Activated naive CD4-positive, alpha-beta T cell treated with anti-CD3 and anti-CD28 coated beads, Interleukin-2, amount 50 U/mL, for 24 hours (primary cell): ENCODE measurements at regions not wholly inside any gene's neighbourhood (a gene's known extent, or its start where the extent isn't known, plus 50 kb on each side); places are given as distances from the start of the nearest gene placed in this dataset.
"Not testable (repeated sequence)": the region's sequence is repeated elsewhere in the genome, so short reads cannot be mapped to it uniquely, and the experiment has no call there.

Source experiments
- H3K27ac Mint-ChIP-seq: one replicate; pipeline ENCODE4 v1.8.0; 2021; ENCODE audit warnings: mild to moderate bottlenecking, mixed read lengths
- H3K27me3 Mint-ChIP-seq: one replicate; pipeline ENCODE4 v1.8.0; 2021; ENCODE audit warnings: mixed read lengths
- H3K36me3 Mint-ChIP-seq: one replicate; pipeline ENCODE4 v1.8.0; 2021; ENCODE audit warnings: mixed read lengths
- H3K4me1 Mint-ChIP-seq: one replicate; pipeline ENCODE4 v1.8.0; 2021; ENCODE audit warnings: mixed read lengths
- H3K4me3 Mint-ChIP-seq: one replicate; pipeline ENCODE4 v1.8.0; 2021; ENCODE audit warnings: mild to moderate bottlenecking, mixed read lengths
- H3K9me3 Mint-ChIP-seq: one replicate; pipeline ENCODE4 v1.8.0; 2021; ENCODE audit warnings: mixed read lengths

DNA sequence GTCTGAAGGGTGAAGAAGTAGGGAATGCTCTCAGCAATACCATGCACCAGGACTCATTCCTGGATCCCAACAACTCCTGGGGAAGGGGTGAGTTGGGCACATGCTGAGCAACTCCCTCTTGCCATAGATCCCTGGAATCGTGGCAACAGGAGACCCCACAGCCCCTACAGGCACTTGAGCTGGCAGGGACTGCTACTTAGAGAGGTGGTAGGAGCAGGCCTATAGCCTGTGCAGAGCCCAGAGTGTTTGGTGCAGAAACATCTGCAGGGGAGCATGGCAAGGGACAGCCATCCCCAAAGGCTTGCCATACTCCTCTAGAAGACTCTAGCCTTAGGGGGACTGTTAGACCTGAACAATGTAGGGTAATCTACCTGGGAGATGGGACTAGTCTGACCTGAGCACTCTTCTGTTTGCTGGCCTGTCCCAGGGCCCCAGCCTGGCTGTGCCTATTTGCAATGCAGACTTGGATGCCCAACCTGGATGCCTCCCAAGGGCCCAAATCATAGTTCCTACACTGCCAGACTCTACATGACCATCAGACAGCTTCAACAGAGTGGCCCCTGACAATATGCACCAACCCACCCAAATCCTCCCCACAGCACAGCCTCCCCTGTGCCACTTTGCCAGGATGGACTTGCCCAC, 568.6 kb upstream of the KIF2B start:
- Mint-ChIP-seq H3K4me1 (no peaks in the 10 kb centered on the region), H3K9me3 (peaks cover 5% of the 10 kb centered on the region), H3K27ac (no peak overlapping the region), H3K4me3 (no peak overlapping the region), H3K36me3 (no peaks in the 10 kb centered on the region), H3K27me3 (no peaks in the 10 kb centered on the region)

DNA sequence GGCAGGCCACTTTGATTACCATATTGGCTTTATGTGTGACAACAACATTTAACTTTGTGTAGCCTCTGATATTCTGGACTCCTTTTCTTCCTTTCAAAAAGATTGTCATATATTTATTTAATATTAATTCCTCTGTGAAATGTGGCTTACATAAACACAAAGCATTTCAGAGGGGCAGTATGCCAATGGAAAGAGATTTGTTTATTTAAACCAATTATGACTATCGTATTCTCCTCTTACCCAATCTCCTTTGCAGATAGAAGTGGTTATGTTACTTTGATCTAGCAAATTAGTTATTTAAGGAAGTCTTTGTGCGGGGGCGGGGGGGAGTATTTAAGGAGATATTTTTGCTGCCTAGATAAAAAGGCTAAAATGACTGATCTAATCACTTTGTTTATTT, 573.7 kb upstream of the KIF2B start:
- Mint-ChIP-seq H3K27ac (no peak overlapping the region), H3K4me1 (no peaks in the 10 kb centered on the region), H3K27me3 (no peaks in the 10 kb centered on the region), H3K36me3 (no peaks in the 10 kb centered on the region), H3K4me3 (no peak overlapping the region), H3K9me3 (no peaks in the 10 kb centered on the region)

DNA sequence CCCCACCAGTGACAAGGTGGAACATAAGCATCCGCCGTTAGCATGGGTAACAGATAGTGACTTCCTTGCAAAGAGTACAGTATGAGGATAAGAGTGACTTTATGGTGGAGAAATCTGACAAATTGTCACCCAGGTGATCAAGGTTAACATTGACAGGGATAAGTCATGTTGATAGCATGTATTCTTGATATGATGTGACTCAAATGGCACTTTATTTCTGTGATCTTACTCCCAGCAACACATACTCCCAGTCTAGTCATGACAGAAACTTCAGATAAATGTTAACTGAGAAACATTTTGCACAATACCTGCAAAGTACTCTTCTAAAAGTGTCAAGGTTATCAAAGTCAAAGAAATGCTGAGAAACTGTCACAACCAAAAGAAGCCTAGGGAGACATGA, 588.6 kb upstream of the KIF2B start:
- Mint-ChIP-seq H3K36me3 (no peaks in the 10 kb centered on the region), H3K4me3 (no peak overlapping the region), H3K27me3 (peaks cover 1% of the 10 kb centered on the region), H3K27ac (no peak overlapping the region), H3K9me3 (peaks cover 27% of the 10 kb centered on the region), H3K4me1 (no peaks in the 10 kb centered on the region)

DNA sequence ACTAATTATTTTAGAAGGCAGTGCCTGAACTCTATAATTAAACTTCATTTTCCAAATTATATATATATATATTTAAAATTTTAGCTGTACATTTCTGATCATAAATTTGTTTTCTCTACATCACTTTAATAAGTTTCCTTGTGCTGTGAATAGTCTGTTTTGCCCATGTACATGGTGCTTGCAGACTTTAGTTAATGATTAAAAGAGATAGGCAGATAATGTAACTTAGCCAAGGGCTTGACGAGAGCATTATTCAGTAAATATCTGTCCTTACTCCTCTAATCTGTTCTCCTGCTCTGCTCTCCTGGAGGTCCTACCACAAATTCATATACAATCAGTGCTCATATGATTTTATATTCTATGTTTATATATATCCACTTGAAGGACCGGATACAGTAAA, 595.2 kb upstream of the KIF2B start:
- Mint-ChIP-seq H3K27me3 (peaks cover 1% of the 10 kb centered on the region), H3K9me3 (peaks cover 14% of the 10 kb centered on the region), H3K4me1 (no peaks in the 10 kb centered on the region), H3K27ac (no peak overlapping the region), H3K4me3 (no peak overlapping the region), H3K36me3 (no peaks in the 10 kb centered on the region)

DNA sequence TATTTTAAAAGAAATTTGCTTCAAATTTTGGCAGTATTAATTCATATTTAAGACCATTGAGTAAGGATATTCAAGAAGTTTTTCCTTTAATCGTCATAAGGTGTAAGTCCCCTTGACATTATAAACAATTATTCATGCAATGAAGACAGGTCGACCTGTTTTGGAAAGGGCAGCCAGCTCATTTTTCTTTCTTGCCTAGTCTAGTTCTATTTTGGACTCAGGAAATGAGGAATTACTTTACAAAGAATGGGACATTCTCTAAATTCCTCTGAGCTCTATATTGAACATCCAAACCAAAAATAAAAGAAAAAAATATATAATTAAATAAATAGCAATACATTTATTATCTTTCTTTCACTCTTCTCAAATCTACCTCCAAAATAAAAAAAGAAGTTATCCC, 595.6 kb upstream of the KIF2B start:
- Mint-ChIP-seq H3K27me3 (peaks cover 1% of the 10 kb centered on the region), H3K4me3 (no peak overlapping the region), H3K27ac (no peak overlapping the region), H3K9me3 (peaks cover 12% of the 10 kb centered on the region), H3K36me3 (no peaks in the 10 kb centered on the region), H3K4me1 (no peaks in the 10 kb centered on the region)

DNA sequence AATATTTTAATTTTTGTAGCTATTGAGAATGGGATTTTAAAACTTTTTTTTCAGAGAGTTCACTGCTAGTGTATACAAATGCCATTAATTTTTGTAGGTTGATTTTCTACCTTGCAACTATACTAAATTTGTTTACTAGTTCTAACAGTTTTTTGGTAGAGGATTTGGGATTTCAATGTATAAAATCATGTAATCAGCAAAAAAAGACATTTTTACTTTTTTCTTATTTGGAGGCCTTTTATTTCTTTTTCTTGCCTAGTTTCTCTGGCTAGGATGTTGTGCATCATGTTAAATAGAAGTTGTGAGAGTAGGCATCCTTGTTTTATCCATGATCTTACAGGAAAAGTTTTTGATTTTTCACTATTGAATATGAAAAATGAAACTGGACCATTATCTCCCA, 602.9 kb upstream of the KIF2B start:
- H3K9me3 Mint-ChIP-seq: peaks cover 3% of the 10 kb centered on the region
- no peaks in the 10 kb centered on the region for H3K4me1 Mint-ChIP-seq
- H3K27me3 Mint-ChIP-seq: no peaks in the 10 kb centered on the region
- no peak overlapping the region for H3K4me3 Mint-ChIP-seq
- H3K36me3 Mint-ChIP-seq: no peaks in the 10 kb centered on the region
- H3K27ac Mint-ChIP-seq: no peak overlapping the region

DNA sequence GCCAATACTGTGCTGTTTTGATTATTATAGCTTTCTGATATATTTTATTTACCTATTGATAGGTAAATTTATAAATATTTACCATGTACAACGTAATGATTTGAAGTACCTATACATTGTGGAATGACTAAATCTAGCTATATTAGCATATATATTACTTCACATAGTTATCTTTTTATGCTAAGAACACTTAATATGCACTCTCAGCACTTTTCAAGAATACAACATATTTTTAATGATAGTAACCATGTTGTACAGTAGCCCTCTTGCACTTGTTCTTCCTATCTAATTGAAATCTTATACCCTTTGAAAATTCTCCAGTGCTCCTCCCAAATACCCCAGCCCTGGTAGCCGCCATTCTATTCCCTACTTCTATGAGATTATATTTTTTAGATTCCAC, 604.0 kb upstream of the KIF2B start:
- H3K4me3 Mint-ChIP-seq: no peak overlapping the region
- H3K27me3 Mint-ChIP-seq: no peaks in the 10 kb centered on the region
- no peaks in the 10 kb centered on the region for H3K36me3 Mint-ChIP-seq
- H3K4me1 Mint-ChIP-seq: no peaks in the 10 kb centered on the region
- peaks cover 6% of the 10 kb centered on the region for H3K9me3 Mint-ChIP-seq
- H3K27ac Mint-ChIP-seq: no peak overlapping the region

DNA sequence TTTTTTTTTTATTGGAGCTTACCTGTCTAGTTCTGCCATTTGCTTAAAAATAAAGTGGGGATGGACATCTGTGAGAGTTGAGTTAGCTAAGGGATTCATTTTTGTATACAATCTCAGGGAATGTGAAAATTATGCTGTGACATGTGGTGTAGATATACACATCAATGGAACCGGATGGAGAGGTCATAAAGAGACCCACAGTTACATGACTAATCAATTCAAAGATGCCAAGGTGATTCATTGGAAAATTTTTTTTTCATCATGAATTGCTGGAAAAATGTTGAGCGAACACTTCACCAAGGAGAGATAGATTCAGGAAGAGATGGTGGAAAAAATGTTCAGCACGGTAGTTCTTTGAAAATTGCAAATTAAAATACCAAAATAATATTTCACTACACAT, 605.4 kb upstream of the KIF2B start:
- H3K9me3 Mint-ChIP-seq: peaks cover 8% of the 10 kb centered on the region
- no peaks in the 10 kb centered on the region for H3K36me3 Mint-ChIP-seq
- H3K27me3 Mint-ChIP-seq: no peaks in the 10 kb centered on the region

DNA sequence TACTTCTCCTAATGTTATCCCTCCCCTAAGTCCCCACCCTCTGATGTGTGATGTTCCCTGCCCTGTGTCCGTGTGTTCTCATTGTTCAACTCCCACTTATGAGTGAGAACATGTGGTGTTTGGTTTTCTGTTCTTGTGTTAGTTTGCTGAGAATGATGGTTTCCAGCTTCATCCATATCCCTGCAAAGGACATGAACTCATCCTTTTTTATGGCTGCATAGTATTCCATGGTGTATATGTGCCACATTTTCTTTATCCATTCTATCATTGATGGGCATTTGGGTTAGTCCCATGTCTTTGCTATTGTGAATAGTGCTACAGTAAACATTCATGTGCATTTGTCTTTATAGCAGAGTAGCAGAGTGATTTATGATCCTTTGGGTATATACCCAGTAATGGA, 613.8 kb upstream of the KIF2B start:
- not testable (repeated sequence) for H3K9me3 Mint-ChIP-seq, H3K4me1 Mint-ChIP-seq, H3K4me3 Mint-ChIP-seq, H3K36me3 Mint-ChIP-seq, H3K27me3 Mint-ChIP-seq, H3K27ac Mint-ChIP-seq

More for the DNA sequence above, 605.4 kb upstream of the KIF2B start:
- Mint-ChIP-seq H3K27ac (no peak overlapping the region), H3K4me1 (no peaks in the 10 kb centered on the region), H3K4me3 (no peak overlapping the region)

DNA sequence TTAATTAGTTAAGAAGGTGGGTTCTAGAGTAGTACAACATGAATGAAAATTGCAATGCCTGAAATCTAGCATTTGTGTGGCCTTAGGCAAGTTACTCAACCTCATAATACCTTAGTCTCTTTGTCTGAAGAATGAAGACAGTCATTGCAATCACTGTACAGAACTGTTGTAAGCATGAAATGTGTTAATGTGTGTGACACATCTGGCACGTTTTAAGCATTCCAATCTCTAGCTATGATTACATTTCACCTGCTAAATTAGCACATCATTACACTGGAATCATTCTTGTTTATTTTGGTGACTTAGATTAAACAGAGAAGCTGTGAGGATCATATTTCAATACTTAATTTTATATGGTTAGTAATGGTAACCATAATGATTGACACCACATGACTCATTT, 629.7 kb upstream of the KIF2B start:
- Mint-ChIP-seq H3K27me3 (no peaks in the 10 kb centered on the region), H3K4me1 (no peaks in the 10 kb centered on the region), H3K9me3 (peaks cover 11% of the 10 kb centered on the region), H3K36me3 (no peaks in the 10 kb centered on the region), H3K4me3 (no peak overlapping the region), H3K27ac (no peak overlapping the region)

DNA sequence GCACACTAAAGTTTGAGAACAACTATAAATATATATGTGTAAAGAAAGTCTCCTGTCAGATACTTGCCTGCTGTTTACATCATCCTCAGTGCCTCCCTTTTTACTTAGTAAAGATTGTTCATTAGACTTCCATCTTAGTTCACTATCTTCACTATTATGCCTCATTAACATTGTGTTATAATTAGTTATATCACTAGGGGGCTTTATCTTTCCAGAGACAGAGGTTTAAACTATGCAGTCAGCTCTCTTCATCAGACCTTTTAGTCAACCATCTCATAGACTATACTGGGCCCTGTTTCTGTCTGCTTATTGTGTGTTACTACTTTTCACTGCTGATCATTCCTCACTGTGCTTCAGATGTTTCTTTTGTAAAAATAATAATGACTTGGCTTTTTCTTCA, 630.8 kb upstream of the KIF2B start:
- Mint-ChIP-seq H3K4me1 (no peaks in the 10 kb centered on the region), H3K36me3 (no peaks in the 10 kb centered on the region), H3K27ac (no peak overlapping the region), H3K9me3 (peaks cover 13% of the 10 kb centered on the region), H3K4me3 (no peak overlapping the region), H3K27me3 (no peaks in the 10 kb centered on the region)

DNA sequence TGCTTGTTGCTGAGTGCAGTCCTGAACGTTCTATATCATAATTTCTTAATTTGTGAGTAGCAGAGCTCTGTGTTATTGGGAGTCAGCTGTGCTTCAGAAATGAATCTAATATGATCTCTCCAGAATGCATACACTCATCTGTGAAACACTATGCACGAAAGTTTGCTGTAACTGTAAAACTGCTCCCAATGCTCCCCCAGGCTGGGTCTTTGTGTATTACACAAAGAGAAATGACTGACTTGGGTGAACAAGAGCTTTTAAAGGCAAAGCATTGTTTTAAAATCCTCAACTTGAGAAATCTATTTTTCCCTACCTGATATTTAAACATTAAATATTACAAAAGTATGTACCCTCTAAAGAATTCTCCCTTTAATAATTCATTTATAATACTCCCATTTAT, 636.7 kb upstream of the KIF2B start:
- Mint-ChIP-seq H3K27ac (no peak overlapping the region), H3K4me3 (no peak overlapping the region), H3K9me3 (peaks cover 22% of the 10 kb centered on the region), H3K4me1 (no peaks in the 10 kb centered on the region), H3K27me3 (no peaks in the 10 kb centered on the region), H3K36me3 (no peaks in the 10 kb centered on the region)

DNA sequence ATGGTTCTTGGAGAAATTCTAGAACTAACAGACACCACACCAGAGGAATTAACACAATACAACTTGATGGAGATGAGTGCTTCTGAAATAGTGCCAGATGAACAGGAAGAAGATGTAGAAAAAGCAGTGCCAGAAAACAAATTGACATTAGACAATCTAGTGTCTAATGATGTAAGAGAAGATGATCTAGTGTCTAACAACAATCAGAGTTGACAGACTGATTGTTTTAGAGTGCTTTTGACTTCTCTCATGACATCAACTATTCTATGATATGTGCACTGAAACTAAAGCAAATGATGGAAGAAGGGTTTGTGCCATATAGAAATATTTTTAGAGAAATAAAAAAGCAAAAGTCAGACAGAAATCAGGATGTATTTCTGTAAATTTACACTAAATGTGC, 646.1 kb upstream of the KIF2B start:
- peaks cover 19% of the 10 kb centered on the region for H3K9me3 Mint-ChIP-seq
- H3K4me1 Mint-ChIP-seq: no peaks in the 10 kb centered on the region
- no peak overlapping the region for H3K27ac Mint-ChIP-seq
- H3K27me3 Mint-ChIP-seq: no peaks in the 10 kb centered on the region
- no peaks in the 10 kb centered on the region for H3K36me3 Mint-ChIP-seq
- no peak overlapping the region for H3K4me3 Mint-ChIP-seq

DNA sequence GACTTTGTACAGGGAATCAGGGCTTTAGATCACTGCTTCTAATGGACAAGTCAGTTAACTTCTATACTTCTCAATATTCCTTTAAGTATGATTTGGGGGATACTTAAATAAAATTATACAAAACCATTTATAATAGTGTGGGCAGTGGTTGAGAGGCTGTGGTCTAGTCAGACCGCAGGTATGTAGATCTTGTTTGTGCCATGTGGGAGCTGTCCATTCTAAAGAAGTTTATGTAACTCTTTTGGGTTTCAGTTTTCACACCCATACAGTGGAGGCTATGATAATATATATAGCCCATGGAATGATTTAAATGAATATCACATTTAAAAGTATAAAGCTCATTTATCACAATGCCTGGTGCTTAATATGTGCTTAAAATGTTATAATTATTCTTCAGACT, 654.3 kb upstream of the KIF2B start:
- no peak overlapping the region for H3K4me3 Mint-ChIP-seq
- no peaks in the 10 kb centered on the region for H3K27me3 Mint-ChIP-seq
- H3K36me3 Mint-ChIP-seq: no peaks in the 10 kb centered on the region
- H3K9me3 Mint-ChIP-seq: peaks cover 18% of the 10 kb centered on the region
- no peak overlapping the region for H3K27ac Mint-ChIP-seq
- no peaks in the 10 kb centered on the region for H3K4me1 Mint-ChIP-seq

DNA sequence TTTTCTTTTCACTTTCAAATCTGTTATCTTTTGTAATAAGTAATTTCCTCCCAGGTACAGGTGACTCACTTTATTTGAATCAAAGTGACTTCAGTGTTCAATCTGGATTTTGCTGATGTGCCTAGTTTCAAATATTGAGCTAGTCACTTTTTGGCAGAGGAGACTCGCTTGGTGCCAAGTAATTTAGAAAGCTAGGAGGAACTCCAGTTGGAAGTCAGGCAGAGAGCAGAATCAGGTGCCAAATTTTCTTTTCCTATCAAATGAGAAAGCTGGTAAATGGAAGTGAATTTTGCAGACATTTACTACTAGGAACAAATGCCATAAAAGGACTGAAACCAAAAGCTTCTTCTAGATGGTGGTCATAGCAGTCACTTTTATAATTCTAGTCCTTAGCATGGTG, 656.0 kb upstream of the KIF2B start:
- H3K36me3 Mint-ChIP-seq: no peaks in the 10 kb centered on the region
- no peaks in the 10 kb centered on the region for H3K4me1 Mint-ChIP-seq
- no peak overlapping the region for H3K27ac Mint-ChIP-seq
- no peak overlapping the region for H3K4me3 Mint-ChIP-seq
- H3K27me3 Mint-ChIP-seq: no peaks in the 10 kb centered on the region
- H3K9me3 Mint-ChIP-seq: peaks cover 12% of the 10 kb centered on the region

DNA sequence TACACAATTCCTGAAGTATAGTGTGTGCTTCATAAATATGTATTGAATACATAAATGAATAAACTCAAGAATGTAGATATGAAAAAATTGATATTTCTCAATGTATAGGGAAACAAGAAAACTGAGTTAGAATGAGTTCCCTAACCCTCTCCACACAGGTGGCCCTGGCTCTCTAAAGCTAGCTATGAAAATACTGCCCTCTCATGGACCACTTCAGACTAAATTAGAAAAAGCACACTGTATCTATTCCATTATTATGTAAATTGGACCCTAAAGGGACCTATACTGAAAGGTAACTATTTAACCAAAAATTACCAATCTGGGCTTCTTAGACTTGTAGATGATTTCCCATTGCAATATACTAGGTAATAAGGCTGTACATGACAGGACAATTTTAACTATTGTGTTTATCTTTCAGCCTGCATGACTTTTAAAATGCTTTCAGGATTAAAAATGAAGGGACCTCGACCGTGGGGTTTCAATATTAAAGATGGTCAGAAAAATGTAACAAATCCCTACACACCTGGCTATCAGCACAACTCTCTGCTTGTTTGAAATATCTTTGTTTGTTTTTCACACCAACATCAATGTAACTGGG, 672.5 kb upstream of the KIF2B start:
- Mint-ChIP-seq H3K9me3 (no peaks in the 10 kb centered on the region), H3K4me3 (no peak overlapping the region), H3K27ac (no peak overlapping the region), H3K4me1 (no peaks in the 10 kb centered on the region), H3K36me3 (no peaks in the 10 kb centered on the region), H3K27me3 (peaks cover 2% of the 10 kb centered on the region)

DNA sequence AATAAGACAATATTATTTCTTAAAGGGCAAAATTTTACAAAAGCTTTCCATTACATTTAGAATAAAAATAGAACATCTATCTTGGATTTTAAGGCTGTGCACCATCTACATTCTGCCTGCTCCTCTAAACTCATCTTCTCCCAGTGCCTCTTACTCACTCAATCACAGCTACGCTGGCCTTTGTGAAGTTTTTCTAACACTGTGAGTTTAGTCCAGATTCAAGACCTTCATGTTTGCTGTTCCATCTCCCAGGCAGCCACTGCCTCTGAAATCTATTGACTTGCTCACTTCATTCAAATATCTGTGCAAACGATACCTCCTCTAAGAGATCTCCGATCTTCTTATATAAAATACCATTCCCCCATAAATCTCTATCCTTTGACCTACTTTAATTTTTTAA, 673.4 kb upstream of the KIF2B start:
- Mint-ChIP-seq H3K27ac (no peak overlapping the region), H3K4me3 (no peak overlapping the region), H3K9me3 (no peaks in the 10 kb centered on the region), H3K4me1 (no peaks in the 10 kb centered on the region), H3K27me3 (peaks cover 2% of the 10 kb centered on the region), H3K36me3 (no peaks in the 10 kb centered on the region)
